HEK293T (cell line): ENCODE measurements at regions not wholly inside any gene's neighbourhood (a gene's known extent, or its start where the extent isn't known, plus 50 kb on each side); places are given as distances from the start of the nearest gene placed in this dataset.

Experiments used
- CTCF ChIA-PET: fragments of 350-600 bp; formaldehyde crosslinking; extraction: SDS; loops from one replicate; lab custom pipeline; 2021; ENCODE audit warnings: antibody characterized with exemption, inconsistent platforms; lab: Yijun Ruan, JAX
- POLR2A ChIA-PET: fragments of 350-600 bp; formaldehyde crosslinking; extraction: SDS; loops from one replicate; lab custom pipeline; 2020; ENCODE audit warnings: antibody characterized with exemption, inconsistent platforms; lab: Yijun Ruan, JAX
- DNase-seq: peaks from one replicate; pipeline ENCODE4 v3.0.0; 2012; ENCODE audit warnings: mixed read lengths; ENCODE audit errors: extremely low spot score
- ARNT ChIP-seq: fragments of 450-650 bp; IDR thresholded peaks from 2 replicates; pipeline ENCODE4 v1.6.1; 2017; ENCODE audit warnings: mild to moderate bottlenecking
- BHLHE40 ChIP-seq: fragments of 450-650 bp; IDR thresholded peaks from 2 replicates; pipeline ENCODE4 v1.6.1; 2016; ENCODE audit warnings: mild to moderate bottlenecking, moderate library complexity, borderline replicate concordance
- CTBP1 ChIP-seq: fragments of 450-650 bp; IDR thresholded peaks from 2 replicates; pipeline ENCODE4 v1.6.1; 2016; ENCODE audit warnings: borderline replicate concordance
- ELF4 ChIP-seq: fragments of 450-650 bp; IDR thresholded peaks from 2 replicates; pipeline ENCODE4 v1.6.1; 2017; ENCODE audit warnings: antibody characterized with exemption
- FOXA1 ChIP-seq: fragments of 450-650 bp; IDR thresholded peaks from 2 replicates; pipeline ENCODE4 v1.6.1; 2016; ENCODE audit warnings: mild to moderate bottlenecking
- FOXK2 ChIP-seq: fragments of 450-650 bp; IDR thresholded peaks from 2 replicates; pipeline ENCODE4 v1.6.1; 2016; ENCODE audit warnings: mild to moderate bottlenecking
- FOXM1 ChIP-seq: fragments of 450-650 bp; IDR thresholded peaks from 2 replicates; pipeline ENCODE4 v1.6.1; 2017; ENCODE audit warnings: mild to moderate bottlenecking, borderline replicate concordance
- HDGF ChIP-seq: fragments of 450-650 bp; IDR thresholded peaks from 2 replicates; pipeline ENCODE4 v1.6.1; 2017; ENCODE audit warnings: antibody characterized with exemption, borderline replicate concordance
- L3MBTL2 ChIP-seq: fragments of 450-650 bp; conservative IDR thresholded peaks from 2 replicates; pipeline ENCODE4 v1.6.1; 2016; ENCODE audit warnings: mild to moderate bottlenecking
- LEF1 ChIP-seq: fragments of 450-650 bp; IDR thresholded peaks from 2 replicates; pipeline ENCODE4 v1.6.1; 2017; ENCODE audit warnings: mild to moderate bottlenecking, borderline replicate concordance
- NFRKB ChIP-seq: fragments of 450-650 bp; IDR thresholded peaks from 2 replicates; pipeline ENCODE4 v1.6.1; 2016; ENCODE audit warnings: mild to moderate bottlenecking, moderate library complexity
- SP1 ChIP-seq: fragments of 450-650 bp; IDR thresholded peaks from 2 replicates; pipeline ENCODE4 v1.6.1; 2017
- SUZ12 ChIP-seq: fragments of 450-650 bp; IDR thresholded peaks from 2 replicates; pipeline ENCODE4 v1.6.1; 2016; ENCODE audit warnings: mild to moderate bottlenecking
- TARDBP ChIP-seq: fragments of 450-650 bp; IDR thresholded peaks from 2 replicates; pipeline ENCODE4 v1.6.1; 2016
- ZNF384 ChIP-seq: fragments of 450-650 bp; IDR thresholded peaks from 2 replicates; pipeline ENCODE4 v1.6.1; 2016
- TF ChIP-seq, protein P1 (sequence below): fragments of 450-650 bp; IDR thresholded peaks from 2 replicates; pipeline ENCODE4 v1.6.1; 2016

DNA sequence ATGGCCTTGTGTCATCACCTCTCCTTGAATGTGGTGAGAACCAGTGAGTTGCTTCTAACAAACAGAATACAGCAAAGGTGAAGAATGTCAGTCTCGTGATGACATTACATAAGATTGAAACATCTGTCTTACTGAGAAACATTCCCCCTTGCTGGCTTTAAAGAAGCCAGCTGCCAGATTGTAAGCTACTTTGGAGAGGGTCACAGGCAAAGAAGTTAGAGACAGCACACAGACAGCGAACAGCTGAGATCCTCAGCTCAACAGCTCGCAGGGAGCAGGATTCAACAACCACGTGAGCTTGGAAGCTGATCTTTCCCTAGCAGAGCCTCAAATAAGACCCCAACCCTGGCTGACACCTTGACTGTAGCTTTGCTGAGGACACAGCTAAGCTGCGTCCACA lies 367.9 kb downstream of the LIG4 start:
- TF ChIP-seq FOXK2 (no peak), ELF4 (no peak), ZNF384 (no peak), TARDBP (no peak), LEF1 (no peak), NFRKB (no peak), SP1 (no peak), BHLHE40 (no peak), L3MBTL2 (no peak), FOXA1 (no peak), HDGF (no peak)
- TF ChIP-seq, protein P1, sequence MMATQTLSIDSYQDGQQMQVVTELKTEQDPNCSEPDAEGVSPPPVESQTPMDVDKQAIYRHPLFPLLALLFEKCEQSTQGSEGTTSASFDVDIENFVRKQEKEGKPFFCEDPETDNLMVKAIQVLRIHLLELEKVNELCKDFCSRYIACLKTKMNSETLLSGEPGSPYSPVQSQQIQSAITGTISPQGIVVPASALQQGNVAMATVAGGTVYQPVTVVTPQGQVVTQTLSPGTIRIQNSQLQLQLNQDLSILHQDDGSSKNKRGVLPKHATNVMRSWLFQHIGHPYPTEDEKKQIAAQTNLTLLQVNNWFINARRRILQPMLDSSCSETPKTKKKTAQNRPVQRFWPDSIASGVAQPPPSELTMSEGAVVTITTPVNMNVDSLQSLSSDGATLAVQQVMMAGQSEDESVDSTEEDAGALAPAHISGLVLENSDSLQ, result no peak
- ChIA-PET POLR2A (no interaction called here), CTCF (no interaction called here)
- DNase-seq, result no peak

DNA sequence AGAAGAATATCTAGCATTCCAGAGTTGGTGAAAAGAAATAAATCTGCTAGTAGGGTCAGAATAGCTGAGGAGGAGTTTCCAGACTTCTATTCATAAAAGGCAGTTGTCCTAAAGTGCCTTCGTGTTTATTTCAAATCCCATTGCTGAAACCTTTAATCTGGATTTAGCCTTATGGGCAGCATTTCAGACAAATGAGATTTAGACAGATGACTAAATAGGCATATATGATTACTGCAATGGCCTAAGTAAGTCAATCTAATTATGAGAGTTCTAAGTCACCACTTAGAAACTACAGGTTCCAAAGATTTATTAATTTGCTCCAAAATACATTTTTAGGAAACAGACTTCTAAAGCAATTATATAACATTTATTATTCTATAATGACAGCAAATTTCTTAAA lies 368.7 kb downstream of the LIG4 start:
- DNase-seq, result no peak
- TF ChIP-seq FOXA1, result no peak
- no peak for TF ChIP-seq NFRKB
- no peak for TF ChIP-seq ELF4
- no peak for TF ChIP-seq SUZ12
- no peak for TF ChIP-seq SP1
- TF ChIP-seq ARNT, result no peak
- no peak for TF ChIP-seq L3MBTL2
- no peak for TF ChIP-seq FOXM1
- POLR2A ChIA-PET, result no interaction called here
- CTCF ChIA-PET, result no interaction called here

DNA sequence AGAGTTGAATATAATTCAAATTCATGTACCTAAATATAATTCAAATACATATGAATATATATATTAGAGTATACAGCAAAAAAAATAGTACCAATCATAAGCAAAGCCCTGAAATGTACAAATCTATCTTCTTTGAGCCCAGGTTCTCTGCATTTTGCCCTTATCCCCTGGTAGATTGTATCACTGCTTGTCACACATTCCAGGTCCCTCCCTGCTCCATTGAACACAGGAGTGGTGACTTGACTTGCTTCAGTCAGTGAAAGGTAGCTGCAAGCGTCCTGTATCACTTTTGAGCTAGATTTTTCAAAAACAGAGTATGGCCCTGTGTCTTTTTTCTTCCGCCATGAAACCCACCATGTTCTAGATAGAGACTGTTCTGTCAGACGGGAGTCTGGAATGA lies 369.4 kb downstream of the LIG4 start:
- POLR2A ChIA-PET, result no interaction called here
- CTCF ChIA-PET, result no interaction called here

DNA sequence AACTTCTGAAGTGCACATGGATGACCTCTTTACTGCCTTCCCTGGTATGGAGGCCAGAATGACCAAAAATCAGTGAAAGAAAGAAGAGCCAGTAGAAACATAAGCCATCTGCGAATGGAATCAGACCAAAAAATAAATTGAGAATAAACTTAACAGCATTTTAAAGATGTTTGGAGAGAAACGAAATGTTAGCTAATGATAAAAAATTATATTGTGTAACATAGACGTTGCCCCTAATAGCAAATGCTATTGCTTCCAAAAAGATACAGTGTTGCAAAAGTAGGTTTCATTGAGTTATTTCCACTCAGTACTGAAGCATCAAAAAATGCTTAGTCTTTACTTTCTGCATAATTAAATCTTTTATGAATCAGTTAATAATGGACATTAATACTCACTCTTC lies 371.7 kb downstream of the LIG4 start:
- no peak for TF ChIP-seq FOXM1
- TF ChIP-seq CTBP1, result no peak
- no peak for TF ChIP-seq ELF4
- TF ChIP-seq, protein P1, result no peak
- DNase-seq, result no peak
- ChIA-PET POLR2A (no interaction called here), CTCF (no interaction called here)

More for the DNA sequence above, 369.4 kb downstream of the LIG4 start:
- DNase-seq, result no peak
- TF ChIP-seq ELF4, result no peak
- TF ChIP-seq SUZ12, result no peak

DNA sequence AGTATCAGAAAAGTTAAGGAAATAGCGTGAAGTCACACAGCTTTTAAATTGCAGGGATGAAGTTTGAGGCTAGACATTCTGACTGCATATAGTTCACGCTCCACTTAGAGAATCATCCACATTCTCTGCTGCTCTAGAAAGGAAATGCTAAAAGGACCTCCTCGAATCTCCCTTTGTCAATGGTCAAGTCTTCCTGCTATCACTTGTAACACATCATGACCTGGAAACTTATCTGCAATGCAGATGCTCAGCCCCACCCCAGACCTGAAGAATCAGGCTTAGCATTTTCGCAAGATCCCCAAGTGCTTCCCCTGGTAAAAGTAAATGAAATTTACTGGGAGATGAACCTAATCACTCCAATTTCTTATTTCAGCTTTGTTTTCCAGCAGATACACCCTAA lies 372.1 kb downstream of the LIG4 start:
- DNase-seq, result no peak
- ChIA-PET CTCF (no interaction called here), POLR2A (no interaction called here)
- no peak for TF ChIP-seq CTBP1
- TF ChIP-seq L3MBTL2, result no peak
- TF ChIP-seq FOXA1, result no peak
- no peak for TF ChIP-seq LEF1
- TF ChIP-seq FOXK2, result no peak
- TF ChIP-seq ELF4, result no peak
- TF ChIP-seq FOXM1, result no peak
- TF ChIP-seq SUZ12, result no peak
- no peak for TF ChIP-seq ZNF384
- TF ChIP-seq NFRKB, result no peak
- TF ChIP-seq TARDBP, result no peak
- TF ChIP-seq, protein P1, result no peak
- TF ChIP-seq BHLHE40, result no peak

DNA sequence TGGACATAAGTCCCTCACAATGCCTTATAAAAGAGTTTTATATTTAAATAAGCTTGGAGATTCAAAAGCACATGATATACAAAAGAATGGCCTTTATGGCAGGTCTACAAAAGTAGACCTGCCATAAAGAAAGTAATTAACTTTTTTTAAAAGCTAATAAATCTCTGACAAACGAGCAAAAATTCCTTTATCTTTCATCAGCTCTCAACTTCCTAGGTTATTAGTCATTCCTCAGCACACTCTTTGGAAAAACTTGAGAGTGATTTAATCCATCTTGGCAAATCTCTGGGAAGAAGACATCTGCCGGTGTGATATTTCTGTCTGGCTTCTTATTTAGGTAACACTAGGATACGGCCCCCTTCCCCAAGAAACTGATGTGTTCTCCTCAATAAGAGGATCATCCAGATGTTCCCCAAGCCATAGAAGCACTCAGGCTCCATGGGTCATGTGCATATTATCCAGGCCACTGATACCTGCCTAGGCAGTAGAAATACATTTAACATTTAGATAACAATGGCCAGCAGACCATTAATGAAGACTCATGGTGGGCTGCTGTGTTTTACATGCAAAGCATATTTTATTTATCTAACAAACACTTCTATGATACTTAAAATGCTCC lies 372.7 kb downstream of the LIG4 start:
- no peak for DNase-seq

More for the DNA sequence above, 372.7 kb downstream of the LIG4 start:
- ChIA-PET CTCF (no interaction called here), POLR2A (no interaction called here)
- TF ChIP-seq LEF1 (no peak), FOXM1 (no peak), HDGF (no peak), L3MBTL2 (no peak), ARNT (no peak), SP1 (no peak), NFRKB (no peak), SUZ12 (no peak), CTBP1 (no peak)
- TF ChIP-seq, protein P1, result no peak
